ENCODE measurements at regions not wholly inside any gene's neighbourhood (a gene's known extent, or its start where the extent isn't known, plus 50 kb on each side); places are given as distances from the start of the nearest gene placed in this dataset.

GRCh38 chr6:71808865-71809264 lies 77.5 kb upstream of the RIMS1 start:
- TF ChIP-seq POLR2A (IDR thresholded peaks at IDR 0.05; ENCODE audit: extremely low read depth, insufficient read length): no peak
- TF ChIP-seq, protein P1, sequence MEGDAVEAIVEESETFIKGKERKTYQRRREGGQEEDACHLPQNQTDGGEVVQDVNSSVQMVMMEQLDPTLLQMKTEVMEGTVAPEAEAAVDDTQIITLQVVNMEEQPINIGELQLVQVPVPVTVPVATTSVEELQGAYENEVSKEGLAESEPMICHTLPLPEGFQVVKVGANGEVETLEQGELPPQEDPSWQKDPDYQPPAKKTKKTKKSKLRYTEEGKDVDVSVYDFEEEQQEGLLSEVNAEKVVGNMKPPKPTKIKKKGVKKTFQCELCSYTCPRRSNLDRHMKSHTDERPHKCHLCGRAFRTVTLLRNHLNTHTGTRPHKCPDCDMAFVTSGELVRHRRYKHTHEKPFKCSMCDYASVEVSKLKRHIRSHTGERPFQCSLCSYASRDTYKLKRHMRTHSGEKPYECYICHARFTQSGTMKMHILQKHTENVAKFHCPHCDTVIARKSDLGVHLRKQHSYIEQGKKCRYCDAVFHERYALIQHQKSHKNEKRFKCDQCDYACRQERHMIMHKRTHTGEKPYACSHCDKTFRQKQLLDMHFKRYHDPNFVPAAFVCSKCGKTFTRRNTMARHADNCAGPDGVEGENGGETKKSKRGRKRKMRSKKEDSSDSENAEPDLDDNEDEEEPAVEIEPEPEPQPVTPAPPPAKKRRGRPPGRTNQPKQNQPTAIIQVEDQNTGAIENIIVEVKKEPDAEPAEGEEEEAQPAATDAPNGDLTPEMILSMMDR (IDR thresholded peaks at IDR 0.05; ENCODE audit: low read depth, low read length): no peak
- no peak for TF ChIP-seq MYC (IDR thresholded peaks at IDR 0.05; ENCODE audit: low read depth, low read length)
